GM18498 (cell line): ENCODE measurements at regions not wholly inside any gene's neighbourhood (a gene's known extent, or its start where the extent isn't known, plus 50 kb on each side); places are given as distances from the start of the nearest gene placed in this dataset.
"Not testable (repeated sequence)": the region's sequence is repeated elsewhere in the genome, so short reads cannot be mapped to it uniquely, and the experiment has no call there.

Experiments
- ATAC-seq: cut with Tn5 transposase; IDR thresholded peaks from one replicate; pipeline ENCODE4 v1.9.1; 2021; ENCODE audit warnings: mild to moderate bottlenecking, moderate library complexity; ENCODE audit not compliant: unreplicated experiment

DNA sequence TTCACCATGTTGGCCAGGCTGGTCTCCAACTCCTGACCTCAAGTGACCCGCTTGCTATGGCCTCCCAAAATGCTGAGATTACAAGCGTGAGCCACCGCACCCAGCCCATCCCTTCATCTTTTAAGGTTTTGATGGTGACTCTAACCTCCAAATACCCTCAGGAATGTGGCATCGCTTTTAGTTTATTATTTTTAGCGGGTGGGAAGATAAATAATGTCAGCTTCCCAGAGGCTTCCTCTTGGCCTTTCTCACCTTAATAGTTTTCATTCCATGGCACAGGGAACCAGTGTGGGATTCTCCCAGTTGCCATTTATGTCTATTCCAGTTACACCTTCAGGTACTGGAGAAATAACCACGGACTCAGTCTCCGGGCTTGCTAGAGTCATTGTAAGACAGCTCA is 92.1 kb upstream of the LRRN2 start:
- ATAC-seq = no peak

DNA sequence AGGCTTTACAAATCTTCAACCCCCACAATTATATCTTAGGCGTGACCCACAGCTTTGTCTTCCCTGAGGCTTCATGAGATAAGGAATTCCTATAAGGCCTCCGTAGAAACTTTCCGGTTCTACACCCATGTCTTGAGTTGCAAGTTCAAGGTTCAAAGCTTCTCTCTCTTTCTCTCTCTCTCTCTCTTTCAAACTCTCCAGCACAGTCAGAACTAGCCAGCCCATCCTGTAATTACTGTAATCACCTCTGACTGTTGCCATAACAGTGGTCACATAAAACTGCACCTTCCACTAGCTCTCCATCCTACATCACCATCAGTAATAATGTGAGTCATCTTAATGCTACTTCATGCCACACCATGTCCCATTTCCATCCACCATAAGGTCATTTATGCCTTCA is 90.0 kb upstream of the NFASC start:
- ATAC-seq = no peak

DNA sequence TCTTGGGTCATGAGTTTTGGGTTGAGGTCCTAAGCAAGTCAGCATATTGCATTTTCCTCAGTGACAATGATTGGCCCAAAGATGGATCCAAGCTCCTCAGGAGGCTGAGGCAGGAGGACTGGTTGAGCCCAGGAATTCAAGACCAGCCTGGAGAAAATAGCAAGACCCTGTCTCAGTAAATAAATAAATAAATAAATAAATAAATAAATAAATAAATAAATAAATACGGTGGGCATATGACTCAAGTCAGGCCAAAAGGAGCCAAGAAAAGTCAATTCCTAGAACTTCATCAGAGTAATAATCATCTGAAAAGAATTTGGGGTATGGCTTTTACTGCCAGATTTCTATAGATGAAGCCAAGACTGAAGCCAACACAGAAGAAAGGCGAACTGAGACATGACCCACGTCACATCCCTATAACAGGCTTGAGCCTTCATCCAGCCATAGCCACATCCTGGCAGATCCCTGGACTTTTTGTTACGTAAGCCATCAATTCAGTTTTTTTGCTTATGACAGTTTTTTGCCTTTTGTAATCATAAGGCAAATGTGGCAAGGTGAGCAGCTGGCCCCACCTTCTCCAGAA is 88.5 kb upstream of the NFASC start:
- ATAC-seq = no peak

DNA sequence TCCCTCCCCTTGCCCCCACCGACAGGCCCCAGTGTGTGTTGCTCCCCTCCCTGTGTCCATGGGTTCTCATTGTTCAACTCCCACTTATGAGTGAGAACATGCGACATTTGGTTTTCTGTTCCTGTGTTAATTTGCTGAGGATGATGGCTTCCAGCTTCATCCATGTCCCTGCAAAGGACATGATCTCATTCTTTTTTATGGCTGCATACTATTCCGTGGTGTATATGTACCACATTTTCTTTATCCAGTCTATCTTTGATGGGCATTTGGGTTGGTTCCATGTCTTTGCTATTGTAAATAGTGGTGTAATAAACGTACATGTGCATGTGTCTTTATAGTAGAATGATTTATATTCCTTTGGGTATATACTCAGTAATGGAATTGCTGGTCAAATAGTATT is 85.6 kb upstream of the NFASC start:
- ATAC-seq = not testable (repeated sequence)

DNA sequence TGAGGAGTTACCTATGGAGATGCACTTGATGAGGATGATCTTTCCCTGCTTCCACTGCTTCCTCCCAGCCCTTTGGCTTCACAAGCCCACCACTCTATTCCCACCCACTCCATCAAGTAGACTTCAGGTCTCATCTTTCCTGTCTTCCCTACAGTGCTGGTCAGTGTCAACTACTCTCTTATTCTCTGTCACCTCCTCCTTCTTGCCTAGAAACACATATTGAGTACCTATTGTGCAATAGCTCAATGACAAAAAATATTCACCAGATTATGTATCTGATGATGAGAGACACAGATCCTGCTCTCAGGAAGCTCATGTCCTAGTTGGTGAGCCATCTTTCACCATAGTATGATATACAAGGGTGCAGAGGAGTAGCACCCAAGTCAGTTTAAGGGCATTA is 82.2 kb upstream of the NFASC start:
- no peak for ATAC-seq

DNA sequence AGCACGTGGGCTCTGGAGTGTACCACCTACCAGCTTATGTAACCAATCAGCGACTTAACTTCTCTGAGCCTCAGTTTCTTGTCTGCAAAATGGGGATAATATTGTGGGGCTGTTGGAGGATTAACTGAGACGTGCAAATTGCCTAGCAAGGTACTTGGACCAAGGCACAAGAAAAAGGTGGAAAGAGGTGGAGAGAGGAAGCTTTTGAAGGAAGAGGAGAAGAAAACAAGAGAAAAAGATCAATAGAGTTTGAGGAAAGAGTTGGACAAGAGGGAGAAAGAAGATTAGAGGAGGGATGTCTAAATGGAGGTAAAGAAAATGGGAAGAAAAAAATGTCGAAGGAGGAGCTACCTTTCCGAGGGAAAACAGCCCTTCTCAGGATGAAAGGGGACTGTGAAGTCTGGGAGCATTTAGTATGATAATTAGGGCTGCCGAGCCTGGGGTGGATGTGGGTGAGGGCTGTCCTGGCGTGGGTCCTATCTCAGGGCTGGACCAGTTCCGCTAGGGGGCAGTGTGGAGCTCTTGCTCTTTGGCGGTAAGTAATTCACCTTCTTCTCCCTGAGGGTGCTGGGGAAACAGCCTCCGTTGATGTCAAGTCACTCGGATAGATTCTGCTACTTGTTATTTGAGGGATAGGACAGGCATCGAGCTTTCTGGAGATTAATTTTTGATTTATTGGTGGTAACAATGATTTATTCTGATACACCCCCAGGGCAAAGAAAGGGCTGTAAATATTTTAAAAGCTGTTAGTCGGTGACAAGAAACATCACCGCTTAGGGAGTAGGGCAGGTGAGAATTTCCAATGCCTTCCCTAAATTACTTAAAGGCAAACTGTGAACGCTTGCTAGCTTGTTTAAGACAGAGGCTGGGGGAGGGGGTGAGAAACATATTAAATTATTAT is 79.0 kb upstream of the NFASC start:
- ATAC-seq = no peak

DNA sequence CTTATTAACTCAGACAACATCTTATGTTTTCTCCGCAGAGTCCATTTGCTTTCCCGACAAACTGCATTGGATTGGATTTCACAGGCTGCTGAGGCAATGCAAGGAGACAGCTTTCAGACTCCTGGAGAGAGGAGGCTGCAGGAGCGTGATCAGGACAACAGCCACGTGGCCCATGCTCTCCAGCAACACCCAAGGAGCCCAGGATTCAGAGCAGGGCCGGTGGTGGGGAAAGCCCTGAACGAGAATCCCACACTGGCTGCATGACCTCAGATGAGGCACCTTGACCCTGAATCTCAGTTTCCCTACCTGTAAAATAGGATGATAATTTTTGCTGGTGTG is 78.3 kb upstream of the NFASC start:
- ATAC-seq = no peak

DNA sequence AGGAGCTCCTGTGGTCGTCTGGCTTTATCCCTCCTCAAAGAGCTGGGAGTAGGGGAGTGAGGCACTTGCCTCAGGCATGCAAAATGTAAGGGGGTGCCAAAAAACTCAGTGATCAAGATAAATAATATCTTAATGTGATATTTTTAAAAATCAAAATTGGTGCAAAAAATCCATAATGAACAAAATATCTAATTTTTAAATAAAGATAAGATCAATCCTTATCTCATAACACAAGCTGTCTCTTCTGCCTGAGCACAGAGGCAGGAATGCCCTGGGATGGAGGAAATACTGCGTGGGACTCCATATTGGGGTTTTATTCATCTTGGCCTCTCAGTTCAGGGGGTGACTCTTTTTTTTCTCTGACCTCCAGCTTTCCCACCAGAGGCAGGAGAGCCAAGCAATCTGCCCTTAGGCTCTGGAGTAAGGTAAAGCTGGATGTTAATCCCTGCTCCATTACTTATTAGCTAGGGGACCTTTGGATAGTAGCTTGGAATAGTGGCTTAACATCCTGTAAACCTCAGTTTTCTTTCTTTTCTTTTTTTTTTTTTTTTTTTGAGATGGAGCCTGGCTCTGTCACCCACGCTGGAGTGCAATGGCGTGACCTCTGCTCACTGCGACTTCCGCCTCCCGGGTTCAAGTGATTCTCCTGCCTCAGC is 77.3 kb upstream of the NFASC start:
- no peak for ATAC-seq

DNA sequence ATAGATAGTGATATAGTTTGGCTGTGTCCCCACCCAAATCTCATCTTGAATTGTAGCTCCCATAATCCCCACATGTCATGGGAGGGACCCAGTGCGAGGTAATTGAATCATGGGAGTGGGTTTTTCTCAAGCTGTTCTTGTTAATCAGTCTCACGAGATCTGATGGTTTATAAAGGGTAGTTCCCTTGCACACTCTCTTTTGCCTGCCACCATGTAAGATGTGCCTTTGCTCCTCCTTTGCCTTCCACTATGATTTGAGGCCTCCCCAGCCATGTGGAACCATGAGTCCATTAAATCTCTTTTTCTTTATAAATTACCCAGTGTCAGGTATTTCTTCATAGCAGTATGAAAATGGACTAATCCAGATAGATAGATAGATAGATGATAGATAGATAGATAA is 73.8 kb upstream of the NFASC start:
- ATAC-seq = not testable (repeated sequence)

DNA sequence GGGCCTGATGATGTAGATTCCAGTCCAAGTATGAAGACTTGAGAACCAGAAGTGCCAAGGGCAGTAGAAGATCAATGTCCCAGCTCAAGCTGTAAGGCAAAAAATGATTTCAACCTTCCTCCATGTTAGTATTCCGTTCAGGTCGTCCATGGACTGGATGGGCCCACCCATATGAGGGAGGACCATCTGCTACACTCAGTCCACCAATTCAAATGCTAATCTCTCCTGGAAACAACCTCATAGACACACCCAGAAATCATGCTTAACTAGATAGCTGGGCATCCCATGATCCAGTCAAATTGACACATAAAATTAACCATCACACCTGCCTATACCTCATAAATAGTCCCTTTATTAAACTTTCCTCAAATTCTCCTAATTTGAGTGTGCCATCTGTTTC is 73.3 kb upstream of the NFASC start:
- no peak for ATAC-seq

DNA sequence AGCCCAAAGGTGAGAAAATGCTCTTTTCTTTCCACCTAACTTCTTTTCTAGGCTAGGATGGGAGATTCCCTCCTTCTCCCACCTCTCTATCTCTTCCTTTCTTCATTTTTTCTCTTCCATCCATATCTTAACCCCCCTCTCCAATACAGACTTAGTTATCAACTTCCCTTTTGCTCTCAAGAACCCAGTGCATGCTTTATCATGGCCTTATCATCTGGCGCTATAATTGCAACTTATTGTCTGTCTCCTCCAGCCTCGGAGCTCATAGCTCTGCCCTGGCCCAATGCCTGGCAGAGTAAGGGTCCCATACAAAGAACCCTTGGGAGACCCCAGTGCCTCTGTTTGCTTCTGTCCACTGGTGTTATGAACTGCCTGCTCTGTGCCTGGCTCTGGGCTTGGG is 71.0 kb upstream of the NFASC start:
- ATAC-seq = no peak

DNA sequence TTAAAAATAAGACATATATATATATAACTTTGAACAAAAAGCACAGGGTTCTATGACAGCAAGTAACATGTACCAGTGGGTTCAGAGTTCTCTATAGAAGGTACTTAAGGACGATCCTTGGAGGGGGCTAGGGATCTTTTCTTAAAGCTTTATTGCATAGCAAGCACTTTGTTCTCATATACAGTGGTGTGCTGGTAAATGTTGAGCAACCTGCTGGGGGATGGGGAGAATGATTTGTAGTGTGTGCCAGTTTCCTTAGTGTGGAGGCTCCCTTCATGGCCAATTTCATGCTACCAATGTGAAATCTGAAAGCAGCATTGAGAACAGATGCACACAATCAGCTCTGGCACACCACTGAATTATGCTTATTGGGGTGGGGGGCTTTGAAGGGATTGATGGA is 69.5 kb upstream of the NFASC start:
- ATAC-seq = no peak

DNA sequence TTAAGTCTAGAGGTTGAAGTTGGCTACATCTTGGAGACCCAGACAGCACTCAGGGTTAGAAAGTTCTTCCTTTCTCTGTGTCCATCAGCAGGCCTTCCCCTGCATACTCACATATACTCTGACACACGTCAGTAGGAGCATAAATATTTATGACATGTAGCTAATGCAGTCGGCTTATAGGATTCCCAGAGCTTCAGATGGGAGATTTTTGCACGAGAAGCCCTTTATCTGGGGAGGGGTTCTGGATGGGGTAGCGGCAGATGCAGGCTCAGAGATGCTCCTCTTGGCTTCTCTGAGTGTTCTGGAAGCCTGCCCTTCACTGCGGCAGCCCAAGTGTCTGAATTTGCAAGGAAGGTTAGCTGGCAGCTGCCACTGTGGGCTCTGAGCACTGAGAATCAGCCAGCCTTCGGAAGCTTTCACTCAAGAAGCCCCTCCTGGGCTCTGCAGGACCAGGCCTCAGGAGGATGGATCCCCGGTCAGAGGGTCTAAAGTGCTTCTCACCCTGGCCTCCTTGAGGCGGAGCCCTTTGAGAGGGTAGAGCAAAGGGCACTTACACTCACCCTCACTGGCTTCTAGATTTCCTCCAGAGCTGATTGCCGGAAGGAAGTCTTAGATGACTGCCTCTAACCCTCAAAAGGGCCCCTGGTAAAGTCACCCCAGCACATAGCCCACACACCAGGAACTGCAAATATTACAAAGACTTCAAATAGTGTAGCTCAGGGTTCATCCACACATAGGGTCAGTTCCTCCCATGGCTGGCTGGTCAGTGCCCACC is 68.1 kb upstream of the NFASC start:
- no peak for ATAC-seq

DNA sequence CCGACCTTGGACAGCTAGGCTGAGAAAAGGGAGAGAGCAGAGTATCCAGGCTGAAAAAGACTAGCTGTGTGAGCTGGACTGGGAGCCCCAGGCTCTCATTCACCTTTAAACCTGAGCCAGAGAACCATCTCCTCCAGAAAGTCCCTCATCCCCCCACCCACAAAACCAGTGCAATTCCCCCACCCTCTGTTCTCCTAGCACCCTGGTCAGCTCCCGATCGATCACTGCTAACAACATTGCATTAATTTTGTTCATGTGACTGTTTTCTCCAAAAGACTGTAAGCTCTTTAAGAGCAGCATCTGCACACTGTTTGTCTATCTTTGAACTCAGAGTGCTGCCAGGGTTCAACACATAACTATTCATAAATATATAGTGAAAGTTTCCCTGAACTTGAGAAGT is 67.1 kb upstream of the NFASC start:
- ATAC-seq = no peak

DNA sequence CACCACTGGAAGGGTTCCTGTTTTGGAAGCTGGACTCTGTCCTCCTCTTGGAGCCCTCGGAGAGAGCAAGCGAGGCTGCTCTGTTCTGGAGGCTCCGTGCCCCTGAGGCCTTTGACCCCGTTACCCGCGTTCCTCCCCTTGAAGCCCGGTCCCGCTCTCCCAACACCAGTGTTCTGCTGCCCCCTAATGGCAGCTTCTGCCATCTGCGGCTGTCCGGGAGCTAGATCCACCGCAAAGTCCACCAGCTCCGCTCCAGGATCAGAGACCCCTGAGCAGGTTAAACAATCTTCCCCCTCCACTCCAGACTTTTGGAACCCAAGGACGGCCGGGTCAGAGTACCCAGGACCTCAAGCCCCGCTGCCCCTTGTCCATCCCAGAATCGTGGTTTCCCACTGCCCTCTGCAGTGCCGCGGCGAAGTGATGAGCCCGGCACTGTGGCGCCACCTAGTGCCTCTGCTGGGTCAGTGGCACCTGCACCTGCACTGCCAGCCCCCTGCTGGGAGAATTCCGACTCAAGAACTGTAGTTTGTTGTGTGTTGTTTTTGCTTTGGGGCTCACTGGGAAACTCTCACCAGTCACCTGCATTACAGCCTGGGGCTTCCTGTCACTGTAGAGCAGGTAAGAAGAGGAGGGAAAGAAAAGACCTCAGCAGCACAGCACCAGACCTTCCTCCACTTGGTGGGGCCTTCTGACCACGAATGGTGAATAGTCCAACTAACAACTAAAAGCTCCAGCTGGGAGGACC is 63.5 kb upstream of the NFASC start:
- ATAC-seq = peak; percentile 91

DNA sequence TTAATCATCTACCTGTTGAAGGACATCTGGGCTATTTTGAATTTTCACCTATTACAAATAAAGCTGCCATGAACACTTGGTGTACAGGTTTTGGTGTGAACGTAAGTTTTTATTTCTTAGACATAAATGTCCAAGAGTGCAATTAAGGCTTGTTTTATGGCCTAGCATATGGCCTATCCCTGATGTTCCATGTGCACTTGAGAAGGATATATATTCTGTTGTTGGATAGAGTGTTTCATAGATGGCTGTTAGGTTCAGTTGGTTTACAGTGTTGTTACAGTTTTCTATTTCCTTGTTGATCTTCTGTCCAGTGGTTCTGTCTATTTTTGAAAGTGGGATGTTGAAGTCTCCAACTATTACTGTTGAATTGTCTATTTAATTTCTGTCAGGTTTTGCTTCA is 61.2 kb upstream of the NFASC start:
- ATAC-seq = no peak

DNA sequence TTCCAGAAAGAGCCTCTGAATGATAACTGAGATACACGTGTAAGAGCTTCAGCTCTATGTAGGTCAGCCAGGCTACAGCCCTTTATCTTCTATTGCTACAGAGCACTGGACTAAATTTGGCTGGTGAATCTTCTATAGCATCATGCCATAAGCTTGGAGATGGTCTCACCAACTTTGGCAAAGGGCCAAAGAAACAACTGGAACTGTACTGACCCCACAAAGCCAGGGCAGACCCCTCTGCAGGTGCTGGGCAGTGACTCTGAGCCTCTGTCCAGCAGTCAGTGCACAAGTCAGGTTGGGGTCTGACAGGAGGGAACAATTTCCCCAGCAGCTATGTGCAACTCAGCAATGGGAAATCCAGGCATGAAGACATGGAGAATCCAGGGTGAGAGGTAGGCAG is 57.8 kb upstream of the NFASC start:
- no peak for ATAC-seq

DNA sequence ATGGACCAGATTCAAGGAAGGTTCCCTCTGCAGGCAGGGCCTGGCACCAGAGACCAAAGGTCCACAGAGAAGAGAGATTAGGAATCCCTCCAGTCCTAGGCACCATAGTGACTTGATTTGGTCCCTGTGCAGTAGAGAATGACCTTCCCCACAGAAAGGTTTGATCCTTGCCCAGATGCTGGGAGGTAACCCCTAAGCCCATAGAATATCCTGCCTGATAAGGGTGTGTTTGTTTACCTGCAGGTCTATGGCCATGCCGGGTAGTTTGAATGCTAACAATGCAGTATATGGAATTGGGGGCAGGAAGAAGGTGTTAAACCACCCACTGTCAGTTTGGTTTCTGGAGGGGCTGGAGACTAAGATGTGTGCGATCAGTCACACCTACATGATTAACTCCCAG is 57.1 kb upstream of the NFASC start:
- ATAC-seq = no peak

DNA sequence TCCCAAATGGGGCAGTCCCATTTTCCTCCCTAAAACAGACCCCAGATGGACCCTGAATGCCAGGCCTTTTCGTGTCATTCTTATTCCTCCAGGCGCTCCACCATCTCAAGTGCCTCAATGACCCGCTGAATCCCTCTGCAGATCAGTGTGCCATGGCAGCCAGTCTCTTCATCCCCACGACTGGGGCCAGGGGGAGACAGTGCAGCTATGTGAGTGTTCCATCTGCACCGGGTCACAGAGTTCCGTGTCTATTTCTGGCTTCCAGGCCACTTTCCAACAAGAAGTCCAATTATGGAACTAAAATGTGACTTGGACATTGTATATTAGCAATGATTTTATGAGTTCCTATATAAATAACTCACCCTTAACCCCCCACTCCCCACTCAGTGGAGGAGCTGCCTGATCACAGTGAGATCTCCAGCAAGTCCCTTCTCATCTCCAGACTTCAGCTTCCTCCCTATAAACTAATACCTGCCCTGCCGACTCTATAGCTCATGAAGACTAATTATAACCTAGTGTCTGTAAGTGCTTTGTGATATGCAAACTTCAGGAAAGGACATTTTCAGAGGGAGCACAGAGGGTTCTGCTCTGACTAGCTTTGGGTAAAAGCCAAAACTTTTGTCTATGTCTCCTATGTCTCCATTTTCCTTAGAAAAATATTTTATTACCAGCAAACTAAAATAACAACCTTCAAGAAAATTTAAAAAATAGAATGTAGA is 56.3 kb upstream of the NFASC start:
- no peak for ATAC-seq

DNA sequence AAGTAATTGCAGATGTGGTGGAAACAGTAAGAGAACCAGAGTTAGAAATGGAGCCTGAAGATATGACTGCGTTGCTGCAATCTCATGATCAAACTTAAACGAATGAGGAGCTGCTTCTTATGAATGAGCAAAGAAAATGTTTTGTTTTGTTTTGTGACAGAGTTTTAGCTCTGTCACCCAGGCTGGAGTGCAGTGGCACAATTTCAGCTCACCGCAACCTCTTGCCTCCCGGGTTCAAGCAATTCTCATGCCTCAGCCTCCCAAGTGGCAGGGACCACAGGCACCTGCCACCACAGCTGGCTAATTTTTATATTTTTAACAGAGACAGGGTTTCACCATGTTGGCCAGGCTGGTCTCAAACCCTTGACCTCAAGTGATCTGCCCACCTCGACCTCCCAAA is 53.3 kb upstream of the NFASC start:
- ATAC-seq = no peak
